B cell (primary cell): ENCODE measurements at regions not wholly inside any gene's neighbourhood (a gene's known extent, or its start where the extent isn't known, plus 50 kb on each side); places are given as distances from the start of the nearest gene placed in this dataset.

Experiments
- ATAC-seq: fragments of 200-7000 bp; cut with Tn5 transposase; one replicate; pipeline ENCODE4 v1.10.0; 2021; ENCODE audit warnings: low read depth, mild to moderate bottlenecking, moderate number of reproducible peaks, moderate library complexity
- CTCF ChIA-PET: fragments of 350-600 bp; sonication (Branson Sonifier 250); formaldehyde crosslinking; loops from one replicate; lab custom pipeline; 2021; ENCODE audit warnings: antibody characterized with exemption, inconsistent platforms; lab: Charles Lee
- POLR2A ChIA-PET: fragments of 350-600 bp; sonication (Branson Sonifier 250); formaldehyde crosslinking; loops from one replicate; lab custom pipeline; 2021; ENCODE audit warnings: antibody characterized with exemption; lab: Charles Lee
- DNase-seq: peaks from one replicate; pipeline ENCODE4 v3.0.0; 2013
- H2AFZ ChIP-seq: 2 replicates; pipeline ENCODE4 v1.6.1; 2012; ENCODE audit warnings: mild to moderate bottlenecking, low read depth, low read length; ENCODE audit not compliant: insufficient read depth, poor library complexity, severe bottlenecking
- H3K27ac ChIP-seq, 2 donors: 1 replicate in 1 of 2; 2 replicates in 1 of 2; pipeline ENCODE4 v1.5.1; 2012 to 2013; ENCODE audit warnings: low read length in 2 of 2, mild to moderate bottlenecking in 2 of 2, moderate library complexity in 1 of 2
- H3K27me3 ChIP-seq, 4 experiments: fragments of 200-600 bp in 1 of 4; sonication (generic) in 1 of 4; replicated peaks in 1 of 4; 1 replicate in 2 of 4; 2 replicates in 2 of 4; pipeline versions ENCODE4 v1.6.1 to v1.7.0; 2013 to 2016; ENCODE audit warnings: low read length in 3 of 4, mild to moderate bottlenecking in 2 of 4, mixed read lengths in 1 of 4, moderate library complexity in 1 of 4; ENCODE audit not compliant: insufficient read depth in 4 of 4, control insufficient read depth in 3 of 4; ENCODE audit errors: control extremely low read depth in 1 of 4
- H3K36me3 ChIP-seq, 2 experiments: replicated peaks in 1 of 2; 1 replicate in 1 of 2; 2 replicates in 1 of 2; pipeline versions ENCODE4 v1.6.1 to v1.7.1; 2013; ENCODE audit warnings: low read length in 1 of 2; ENCODE audit not compliant: insufficient read depth in 2 of 2, control insufficient read depth in 1 of 2; ENCODE audit errors: control extremely low read depth in 1 of 2, extremely low read depth in 1 of 2
- H3K4me1 ChIP-seq, 2 donors: fragments of 200-600 bp in 1 of 2; sonication (generic) in 1 of 2; 1 replicate in 1 of 2; 2 replicates in 1 of 2; pipeline versions ENCODE4 v1.5.1 to v1.6.1; 2013 to 2017; ENCODE audit warnings: low read length in 2 of 2; ENCODE audit not compliant: control insufficient read depth in 2 of 2, insufficient read depth in 2 of 2
- H3K4me2 ChIP-seq: replicated peaks from 2 replicates; pipeline ENCODE3; 2012; ENCODE audit warnings: mild to moderate bottlenecking, low read depth, low read length; ENCODE audit not compliant: poor library complexity, severe bottlenecking
- H3K4me3 ChIP-seq, 5 experiments: fragments of 200-600 bp in 1 of 5; sonication (generic) in 1 of 5; 1 replicate in 3 of 5; 2 replicates in 2 of 5; pipeline versions ENCODE4 v1.5.1 to v1.7.0; 2011 to 2016; ENCODE audit warnings: low read length in 4 of 5, mild to moderate bottlenecking in 4 of 5, low read depth in 2 of 5, control low read depth in 1 of 5, moderate library complexity in 1 of 5; ENCODE audit not compliant: insufficient read depth in 1 of 5; ENCODE audit errors: control extremely low read depth in 1 of 5, extremely low read depth in 1 of 5
- H3K79me2 ChIP-seq: fragments of 200-600 bp; sonication (generic); one replicate; pipeline ENCODE4 v1.6.0; 2016; ENCODE audit warnings: low read length; ENCODE audit not compliant: control insufficient read depth, insufficient read depth
- H3K9ac ChIP-seq: fragments of 200-600 bp; sonication (generic); 2 replicates; pipeline ENCODE4 v1.6.1; 2017; ENCODE audit warnings: mild to moderate bottlenecking, low read length, moderate library complexity
- H3K9me3 ChIP-seq, 3 donors: one replicate each; pipeline versions ENCODE4 v1.6.1 to v1.7.1; 2013; ENCODE audit warnings: low read length in 2 of 3; ENCODE audit not compliant: control insufficient read depth in 2 of 3, insufficient read depth in 1 of 3; ENCODE audit errors: control extremely low read depth in 1 of 3
- H4K20me1 ChIP-seq: 2 replicates; pipeline ENCODE4 v1.6.0; 2012; ENCODE audit warnings: mild to moderate bottlenecking, low read length; ENCODE audit not compliant: insufficient read depth, control insufficient read depth, poor library complexity, severe bottlenecking
- H3K27ac Mint-ChIP-seq: one replicate; pipeline ENCODE4 v1.8.0; 2021; ENCODE audit warnings: mixed read lengths
- H3K27me3 Mint-ChIP-seq: one replicate; pipeline ENCODE4 v1.8.0; 2021; ENCODE audit warnings: mixed read lengths
- H3K4me1 Mint-ChIP-seq: one replicate; pipeline ENCODE4 v1.8.0; 2021; ENCODE audit warnings: mixed read lengths
- H3K4me3 Mint-ChIP-seq: one replicate; pipeline ENCODE4 v1.8.0; 2021; ENCODE audit warnings: mixed read lengths
- H3K9me3 Mint-ChIP-seq: one replicate; pipeline ENCODE4 v1.8.0; 2022; ENCODE audit warnings: mixed read lengths; ENCODE audit not compliant: insufficient read depth
- EZH2 ChIP-seq: IDR thresholded peaks from 2 replicates; pipeline ENCODE4 v1.6.1; 2012; ENCODE audit warnings: borderline replicate concordance, low read depth, mild to moderate bottlenecking, moderate library complexity, low read length; ENCODE audit not compliant: insufficient read depth, poor library complexity, severe bottlenecking
- WGBS: methylation state at CpG from one replicate; pipeline ENCODE4 v1.1.5; 2013; ENCODE audit warnings: missing lambda C conversion rate; ENCODE audit not compliant: insufficient coverage; 5-methylcytosine and 5-hydroxymethylcytosine counted together
- intact Hi-C: fragments of 100-400 bp; cut with micrococcal nuclease; formaldehyde crosslinking; loops from one replicate; pipeline ENCODE4 v1.10.0; 2022
- TF ChIP-seq, protein P1 (sequence below): fragments of 200-600 bp; IDR thresholded peaks from one replicate; pipeline ENCODE4 v1.8.0; 2022; ENCODE audit warnings: antibody characterized with exemption, mild to moderate bottlenecking

DNA sequence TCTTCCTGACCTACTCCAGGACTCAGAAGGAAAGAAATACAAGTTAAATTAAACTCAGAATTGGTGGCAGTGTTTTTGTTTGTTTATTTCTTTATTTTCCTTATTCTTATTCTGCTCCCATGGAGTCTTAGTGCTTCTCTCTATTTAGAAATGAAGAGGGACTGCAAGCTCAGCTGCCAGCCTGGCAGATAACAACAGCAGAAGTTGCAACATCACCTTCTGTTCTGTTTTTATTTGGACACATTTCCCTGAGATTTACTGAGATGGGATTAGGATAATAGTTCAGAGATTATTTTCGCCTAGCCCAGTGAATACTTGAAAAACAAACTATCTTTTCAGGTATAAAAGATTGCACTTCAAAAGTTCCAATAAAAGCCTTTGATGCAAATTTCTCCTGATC is 70.4 kb upstream of the DTNA start:
- CTCF ChIA-PET = no interaction called here
- POLR2A ChIA-PET = no interaction called here

GRCh38 chr18:34640276-34640675 is 69.8 kb upstream of the DTNA start:
- Histone ChIP-seq H3K4me3 (no peak overlapping the region), H3K27me3 (no peaks in the 10 kb centered on the region), H3K36me3 (no peaks in the 10 kb centered on the region), H3K79me2 (no peaks in the 10 kb centered on the region), H3K4me1 (no peaks in the 10 kb centered on the region), H3K4me2 (no peak overlapping the region), H3K9me3 (peaks cover 0 to 2% (median 0%) of the 10 kb centered on the region in 3 donors), H4K20me1 (no peaks in the 10 kb centered on the region), H3K27ac (no peak overlapping the region), H2AFZ (no peak overlapping the region), H3K9ac (no peak overlapping the region)
- ATAC-seq (no peak), DNase-seq (no peak)
- H3K4me1 Mint-ChIP-seq = no peaks in the 10 kb centered on the region
- intact Hi-C loops = no loop called here
- CTCF ChIA-PET = no interaction called here
- H3K9me3 Mint-ChIP-seq = no peaks in the 10 kb centered on the region
- WGBS = no CpG with 5 or more reads among the region's 1 CpG
- POLR2A ChIA-PET = no interaction called here
- no peaks in the 10 kb centered on the region for H3K27me3 Mint-ChIP-seq
- no peak overlapping the region for H3K4me3 Mint-ChIP-seq
- no peak for TF ChIP-seq EZH2
- TF ChIP-seq, protein P1, sequence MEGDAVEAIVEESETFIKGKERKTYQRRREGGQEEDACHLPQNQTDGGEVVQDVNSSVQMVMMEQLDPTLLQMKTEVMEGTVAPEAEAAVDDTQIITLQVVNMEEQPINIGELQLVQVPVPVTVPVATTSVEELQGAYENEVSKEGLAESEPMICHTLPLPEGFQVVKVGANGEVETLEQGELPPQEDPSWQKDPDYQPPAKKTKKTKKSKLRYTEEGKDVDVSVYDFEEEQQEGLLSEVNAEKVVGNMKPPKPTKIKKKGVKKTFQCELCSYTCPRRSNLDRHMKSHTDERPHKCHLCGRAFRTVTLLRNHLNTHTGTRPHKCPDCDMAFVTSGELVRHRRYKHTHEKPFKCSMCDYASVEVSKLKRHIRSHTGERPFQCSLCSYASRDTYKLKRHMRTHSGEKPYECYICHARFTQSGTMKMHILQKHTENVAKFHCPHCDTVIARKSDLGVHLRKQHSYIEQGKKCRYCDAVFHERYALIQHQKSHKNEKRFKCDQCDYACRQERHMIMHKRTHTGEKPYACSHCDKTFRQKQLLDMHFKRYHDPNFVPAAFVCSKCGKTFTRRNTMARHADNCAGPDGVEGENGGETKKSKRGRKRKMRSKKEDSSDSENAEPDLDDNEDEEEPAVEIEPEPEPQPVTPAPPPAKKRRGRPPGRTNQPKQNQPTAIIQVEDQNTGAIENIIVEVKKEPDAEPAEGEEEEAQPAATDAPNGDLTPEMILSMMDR = no peak
- no peak overlapping the region for H3K27ac Mint-ChIP-seq

More for the DNA sequence above, 70.4 kb upstream of the DTNA start:
- WGBS = no CpG with 5 or more reads among the region's 1 CpG
- H3K36me3 ChIP-seq = no peaks in the 10 kb centered on the region
- no peak overlapping the region for H3K4me2 ChIP-seq
- H3K4me1 Mint-ChIP-seq = no peaks in the 10 kb centered on the region
- no peak overlapping the region for H3K9ac ChIP-seq
- no peaks in the 10 kb centered on the region for H3K9me3 Mint-ChIP-seq
- no peaks in the 10 kb centered on the region for H4K20me1 ChIP-seq
- no peak overlapping the region for H3K4me3 ChIP-seq
- peaks cover 0 to 2% (median 0%) of the 10 kb centered on the region in 3 donors for H3K9me3 ChIP-seq
- H3K4me3 Mint-ChIP-seq = no peak overlapping the region
- DNase-seq (no peak), ATAC-seq (no peak)
- TF ChIP-seq, protein P1 = no peak
- no peak for TF ChIP-seq EZH2
- H3K27me3 ChIP-seq = no peaks in the 10 kb centered on the region
- no peaks in the 10 kb centered on the region for H3K79me2 ChIP-seq
- H3K27me3 Mint-ChIP-seq = no peaks in the 10 kb centered on the region
- H3K27ac ChIP-seq = no peak overlapping the region
- H3K27ac Mint-ChIP-seq = no peak overlapping the region
- intact Hi-C loops = no loop called here
- H2AFZ ChIP-seq = no peak overlapping the region
- no peaks in the 10 kb centered on the region for H3K4me1 ChIP-seq
